Astrocyte (in vitro differentiated cells and primary cell): ENCODE measurements at regions not wholly inside any gene's neighbourhood (a gene's known extent, or its start where the extent isn't known, plus 50 kb on each side); places are given as distances from the start of the nearest gene placed in this dataset.

Experiments used
- DNase-seq: peaks from one replicate; pipeline ENCODE4 v3.0.0-alpha.2; 2010; ENCODE audit warnings: low read depth
- FAIRE-seq: peaks from 2 replicates; lab custom pipeline; 2011; peaks lifted over from hg19 to GRCh38; lab: Jason Lieb, UNC
- H2AFZ ChIP-seq: 2 replicates; pipeline ENCODE4 v1.6.0; 2012; ENCODE audit warnings: low read depth, low read length, inconsistent platforms
- H3K27ac ChIP-seq: 2 replicates; pipeline ENCODE4 v1.5.1; 2011; ENCODE audit warnings: low read depth, low read length, inconsistent platforms
- H3K27me3 ChIP-seq: 2 replicates; pipeline ENCODE4 v1.6.0; 2011; ENCODE audit warnings: low read length, inconsistent platforms; ENCODE audit not compliant: insufficient read depth
- H3K36me3 ChIP-seq: 2 replicates; pipeline ENCODE4 v1.5.1; 2011; ENCODE audit warnings: low read length, inconsistent platforms; ENCODE audit not compliant: insufficient read depth
- H3K4me1 ChIP-seq: 2 replicates; pipeline ENCODE4 v1.5.1; 2011; ENCODE audit warnings: low read length, inconsistent platforms; ENCODE audit not compliant: insufficient read depth
- H3K4me2 ChIP-seq: 2 replicates; pipeline ENCODE4 v1.6.0; 2012; ENCODE audit warnings: low read length, inconsistent platforms
- H3K4me3 ChIP-seq: 2 replicates; pipeline ENCODE4 v1.5.1; 2011; ENCODE audit warnings: low read depth, mild to moderate bottlenecking, low read length, inconsistent platforms; ENCODE audit not compliant: insufficient read depth
- H3K79me2 ChIP-seq: 2 replicates; pipeline ENCODE4 v1.6.0; 2012; ENCODE audit warnings: mild to moderate bottlenecking, low read length, inconsistent platforms; ENCODE audit not compliant: insufficient read depth
- H3K9ac ChIP-seq: 2 replicates; pipeline ENCODE4 v1.6.0; 2012; ENCODE audit warnings: mild to moderate bottlenecking, low read length, inconsistent platforms
- H3K9me3 ChIP-seq: 2 replicates; pipeline ENCODE4 v1.5.1; 2012; ENCODE audit warnings: low read depth, mild to moderate bottlenecking, low read length, inconsistent platforms; ENCODE audit not compliant: insufficient read depth
- H4K20me1 ChIP-seq: 2 replicates; pipeline ENCODE4 v1.6.0; 2012; ENCODE audit warnings: low read length, inconsistent platforms; ENCODE audit not compliant: insufficient read depth
- H3K27ac Mint-ChIP-seq: one replicate; pipeline ENCODE4 v1.8.0; 2021; ENCODE audit warnings: mild to moderate bottlenecking, mixed read lengths; ENCODE audit not compliant: unreplicated experiment
- H3K27me3 Mint-ChIP-seq: one replicate; pipeline ENCODE4 v1.8.0; 2021; ENCODE audit warnings: low read depth, mixed read lengths; ENCODE audit not compliant: unreplicated experiment
- H3K36me3 Mint-ChIP-seq: one replicate; pipeline ENCODE4 v1.8.0; 2021; ENCODE audit warnings: low read depth, mixed read lengths; ENCODE audit not compliant: unreplicated experiment
- H3K4me1 Mint-ChIP-seq: one replicate; pipeline ENCODE4 v1.8.0; 2021; ENCODE audit warnings: low read depth, mixed read lengths; ENCODE audit not compliant: unreplicated experiment
- H3K4me3 Mint-ChIP-seq: one replicate; pipeline ENCODE4 v1.8.0; 2021; ENCODE audit warnings: mild to moderate bottlenecking, moderate library complexity, mixed read lengths; ENCODE audit not compliant: unreplicated experiment
- H3K9me3 Mint-ChIP-seq: one replicate; pipeline ENCODE4 v1.8.0; 2021; ENCODE audit warnings: mild to moderate bottlenecking, mixed read lengths; ENCODE audit not compliant: unreplicated experiment
- CTCF ChIP-seq: IDR thresholded peaks from 2 replicates; pipeline ENCODE4 v1.5.1; 2011; ENCODE audit warnings: low read depth, mild to moderate bottlenecking, inconsistent platforms, low read length, moderate library complexity; ENCODE audit not compliant: insufficient read depth
- EZH2 ChIP-seq: IDR thresholded peaks from 2 replicates; pipeline ENCODE4 v1.6.1; 2012; ENCODE audit warnings: mild to moderate bottlenecking, low read length, inconsistent platforms; ENCODE audit not compliant: insufficient read depth

- H3K27ac Mint-ChIP-seq: peak overlapping the region; percentile 34
Measured at GRCh38 chr19:28289295-28290063, 923.5 kb downstream of the UQCRFS1 start.

GRCh38 chr19:28288572-28289264 is 924.2 kb downstream of the UQCRFS1 start:
- no peak for FAIRE-seq
- Histone ChIP-seq H3K27ac (no peak overlapping the region), H3K27me3 (no peaks in the 10 kb centered on the region), H2AFZ (no peak overlapping the region), H3K4me2 (no peak overlapping the region), H3K9me3 (no peaks in the 10 kb centered on the region), H4K20me1 (no peaks in the 10 kb centered on the region), H3K9ac (no peak overlapping the region), H3K79me2 (no peaks in the 10 kb centered on the region), H3K4me1 (peaks cover 15% of the 10 kb centered on the region), H3K4me3 (no peak overlapping the region), H3K36me3 (no peaks in the 10 kb centered on the region)
- TF ChIP-seq EZH2 (no peak), CTCF (no peak)
- H3K4me1 Mint-ChIP-seq: peaks cover 24% of the 10 kb centered on the region
- DNase-seq: peak; percentile 18
- no peak overlapping the region for H3K27ac Mint-ChIP-seq
- H3K27me3 Mint-ChIP-seq: peaks cover 10% of the 10 kb centered on the region
- H3K4me3 Mint-ChIP-seq: no peak overlapping the region
- H3K36me3 Mint-ChIP-seq: no peaks in the 10 kb centered on the region
- peaks cover 5% of the 10 kb centered on the region for H3K9me3 Mint-ChIP-seq

More at GRCh38 chr19:28289295-28290063, 923.5 kb downstream of the UQCRFS1 start:
- no peak overlapping the region for H3K9ac ChIP-seq
- no peak for FAIRE-seq
- Mint-ChIP-seq H3K4me1 (peaks cover 30% of the 10 kb centered on the region), H3K4me3 (no peak overlapping the region), H3K9me3 (peaks cover 5% of the 10 kb centered on the region), H3K36me3 (no peaks in the 10 kb centered on the region), H3K27me3 (peaks cover 6% of the 10 kb centered on the region)
- H4K20me1 ChIP-seq: no peaks in the 10 kb centered on the region
- H2AFZ ChIP-seq: no peak overlapping the region
- peaks cover 20% of the 10 kb centered on the region for H3K4me1 ChIP-seq
- no peaks in the 10 kb centered on the region for H3K79me2 ChIP-seq
- peak overlapping the region; percentile 71 for H3K4me2 ChIP-seq
- H3K4me3 ChIP-seq: no peak overlapping the region
- no peak overlapping the region for H3K27ac ChIP-seq
- no peaks in the 10 kb centered on the region for H3K9me3 ChIP-seq
- H3K27me3 ChIP-seq: no peaks in the 10 kb centered on the region
- no peaks in the 10 kb centered on the region for H3K36me3 ChIP-seq
- TF ChIP-seq CTCF: no peak
- no peak for TF ChIP-seq EZH2
- peak; percentile 73 for DNase-seq
